WI38 (cell line): ENCODE measurements at regions not wholly inside any gene's neighbourhood (a gene's known extent, or its start where the extent isn't known, plus 50 kb on each side); places are given as distances from the start of the nearest gene placed in this dataset.
"Not testable (repeated sequence)": the region's sequence is repeated elsewhere in the genome, so short reads cannot be mapped to it uniquely, and the experiment has no call there.

Source experiments
- H3K4me3 ChIP-seq: 2 replicates; pipeline ENCODE4 v1.5.1; 2011; ENCODE audit warnings: low read depth, mild to moderate bottlenecking, control low read depth, low read length
- TF ChIP-seq, protein P1 (sequence below): IDR thresholded peaks from 2 replicates; pipeline ENCODE4 v1.5.1; 2012; ENCODE audit warnings: low read depth, mild to moderate bottlenecking, control low read depth, low read length

- H3K4me3 ChIP-seq, result no peak overlapping the region
- TF ChIP-seq, protein P1, sequence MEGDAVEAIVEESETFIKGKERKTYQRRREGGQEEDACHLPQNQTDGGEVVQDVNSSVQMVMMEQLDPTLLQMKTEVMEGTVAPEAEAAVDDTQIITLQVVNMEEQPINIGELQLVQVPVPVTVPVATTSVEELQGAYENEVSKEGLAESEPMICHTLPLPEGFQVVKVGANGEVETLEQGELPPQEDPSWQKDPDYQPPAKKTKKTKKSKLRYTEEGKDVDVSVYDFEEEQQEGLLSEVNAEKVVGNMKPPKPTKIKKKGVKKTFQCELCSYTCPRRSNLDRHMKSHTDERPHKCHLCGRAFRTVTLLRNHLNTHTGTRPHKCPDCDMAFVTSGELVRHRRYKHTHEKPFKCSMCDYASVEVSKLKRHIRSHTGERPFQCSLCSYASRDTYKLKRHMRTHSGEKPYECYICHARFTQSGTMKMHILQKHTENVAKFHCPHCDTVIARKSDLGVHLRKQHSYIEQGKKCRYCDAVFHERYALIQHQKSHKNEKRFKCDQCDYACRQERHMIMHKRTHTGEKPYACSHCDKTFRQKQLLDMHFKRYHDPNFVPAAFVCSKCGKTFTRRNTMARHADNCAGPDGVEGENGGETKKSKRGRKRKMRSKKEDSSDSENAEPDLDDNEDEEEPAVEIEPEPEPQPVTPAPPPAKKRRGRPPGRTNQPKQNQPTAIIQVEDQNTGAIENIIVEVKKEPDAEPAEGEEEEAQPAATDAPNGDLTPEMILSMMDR, result no peak
Measured at GRCh38 chr21:26267389-26267788, 96.8 kb upstream of the APP start.

DNA sequence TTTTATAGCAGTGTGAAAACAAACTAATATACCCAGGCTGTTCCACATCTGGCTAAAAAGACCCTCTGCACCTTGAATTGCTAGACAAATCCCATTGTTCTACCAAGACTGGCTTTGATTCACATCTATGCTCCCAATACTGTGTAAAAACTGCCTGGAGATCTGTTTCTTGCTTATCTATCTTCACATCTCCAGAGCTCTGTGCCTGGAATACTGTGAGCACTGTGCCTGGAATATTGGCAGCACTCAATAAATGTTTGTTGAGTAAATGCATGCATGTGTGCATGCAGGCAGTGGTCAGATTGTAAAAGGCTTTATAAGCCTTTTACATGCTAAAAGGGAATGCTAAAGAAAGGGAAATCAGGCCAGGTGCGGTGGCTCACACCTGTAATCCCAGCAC, 75.5 kb upstream of the APP start:
- no peak overlapping the region for H3K4me3 ChIP-seq
- TF ChIP-seq, protein P1, result no peak

- TF ChIP-seq, protein P1, result no peak
- H3K4me3 ChIP-seq, result no peak overlapping the region
Measured at GRCh38 chr21:26245428-26245827, 74.9 kb upstream of the APP start.

DNA sequence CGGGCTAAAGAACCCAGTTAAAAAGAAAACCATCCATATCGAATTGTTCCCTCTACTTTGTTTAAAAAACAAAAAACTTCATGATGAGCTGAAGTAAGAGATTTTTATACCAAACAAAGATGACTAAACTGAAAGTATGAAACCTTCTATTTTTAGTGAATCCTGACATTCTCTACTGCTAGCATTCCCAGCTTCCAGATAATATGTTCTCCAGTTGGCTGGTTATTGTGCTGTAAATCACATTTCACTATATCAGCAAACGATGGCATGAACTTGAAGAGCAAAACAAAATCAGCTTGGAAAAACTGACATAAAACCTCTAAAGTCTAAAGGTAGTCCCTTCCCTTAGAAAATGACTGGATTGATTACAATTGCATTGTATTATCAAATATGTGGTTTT, 68.1 kb upstream of the APP start:
- TF ChIP-seq, protein P1, result no peak
- no peak overlapping the region for H3K4me3 ChIP-seq

- TF ChIP-seq, protein P1, result no peak
- H3K4me3 ChIP-seq, result peak overlapping the region; percentile 28
Measured at GRCh38 chr21:26236281-26236680, 65.7 kb upstream of the APP start.

- not testable (repeated sequence) for H3K4me3 ChIP-seq
Measured at GRCh38 chr21:26233297-26233696, 62.7 kb upstream of the APP start.

GRCh38 chr21:26232491-26232890, 61.9 kb upstream of the APP start:
- not testable (repeated sequence) for H3K4me3 ChIP-seq

- no peak overlapping the region for H3K4me3 ChIP-seq
- TF ChIP-seq, protein P1, result no peak
Measured at GRCh38 chr21:26227130-26227529, 56.6 kb upstream of the APP start.
